Raji (cell line): ENCODE measurements at regions not wholly inside any gene's neighbourhood (a gene's known extent, or its start where the extent isn't known, plus 50 kb on each side); places are given as distances from the start of the nearest gene placed in this dataset.

ENCODE experiments used
- POLR2A ChIP-seq: IDR thresholded peaks from 2 replicates; pipeline ENCODE4 v1.6.1; 2011; ENCODE audit warnings: low read depth, low read length, control low read depth; ENCODE audit not compliant: insufficient read depth

GRCh38 chr15:62553911-62554563 is 389.0 kb upstream of the C2CD4B start:
- TF ChIP-seq POLR2A: no peak

DNA sequence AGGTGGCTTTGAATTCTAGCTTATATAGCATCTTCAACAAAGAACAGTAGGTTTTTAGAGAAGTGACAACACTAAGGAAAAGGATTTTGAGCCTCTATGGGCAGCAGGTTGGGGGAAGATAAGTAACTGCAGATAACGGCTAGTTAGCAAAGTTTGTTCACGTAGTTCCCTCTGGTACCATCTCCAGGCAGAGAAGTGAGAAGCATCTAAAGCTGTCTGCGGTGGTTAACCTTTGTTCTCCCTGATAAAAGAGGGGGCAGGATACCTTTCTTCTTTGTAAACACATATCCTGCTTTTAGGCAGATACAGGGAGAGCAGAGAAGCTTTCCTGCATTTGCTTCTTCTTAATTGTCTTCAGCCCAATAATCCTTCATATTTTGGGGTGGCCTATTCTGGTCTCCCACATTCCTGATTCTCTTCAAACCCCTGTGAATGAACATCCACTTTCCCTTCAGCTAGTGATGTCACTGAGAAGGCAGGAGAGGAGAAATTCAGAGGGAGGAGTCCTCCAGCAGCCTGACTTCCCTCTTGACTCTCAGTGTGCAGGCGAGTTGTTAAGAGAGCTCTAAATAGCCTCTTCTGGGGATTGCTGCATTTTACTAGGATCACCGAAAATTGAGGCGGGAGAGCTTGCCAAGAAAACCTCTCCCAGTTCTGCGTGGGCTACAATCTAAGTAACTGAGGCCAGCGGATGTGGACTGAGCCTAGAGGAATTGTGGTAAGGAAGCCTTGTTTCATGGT is 393.7 kb upstream of the C2CD4B start:
- TF ChIP-seq POLR2A: no peak

- TF ChIP-seq POLR2A: no peak
Measured at GRCh38 chr15:62559381-62559733, 394.3 kb upstream of the C2CD4B start.

- TF ChIP-seq POLR2A: no peak
Measured at GRCh38 chr15:62561059-62561519, 396.0 kb upstream of the C2CD4B start.

DNA sequence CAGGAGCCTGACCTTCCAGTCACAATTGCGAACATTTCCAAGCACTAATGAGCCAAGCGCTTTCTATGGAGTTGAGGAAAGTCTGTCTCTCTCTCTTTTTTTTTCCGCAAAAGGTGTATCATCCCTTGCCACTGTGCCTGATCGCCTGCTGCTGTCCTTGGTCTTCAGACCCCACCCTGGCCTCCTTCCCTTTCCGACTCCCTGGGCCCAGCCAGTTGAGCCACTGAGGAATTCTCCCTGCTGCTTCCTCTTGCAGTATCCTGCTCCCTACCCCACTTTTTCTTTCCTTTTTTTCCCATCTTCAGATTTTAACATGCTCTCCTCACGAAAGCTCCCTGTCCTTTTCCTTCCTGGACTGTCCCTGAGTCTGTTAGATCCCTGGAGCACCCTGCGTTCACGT is 396.5 kb upstream of the C2CD4B start:
- no peak for TF ChIP-seq POLR2A

- TF ChIP-seq POLR2A: no peak
Measured at GRCh38 chr15:62564886-62565633, 400.0 kb upstream of the C2CD4B start.

DNA sequence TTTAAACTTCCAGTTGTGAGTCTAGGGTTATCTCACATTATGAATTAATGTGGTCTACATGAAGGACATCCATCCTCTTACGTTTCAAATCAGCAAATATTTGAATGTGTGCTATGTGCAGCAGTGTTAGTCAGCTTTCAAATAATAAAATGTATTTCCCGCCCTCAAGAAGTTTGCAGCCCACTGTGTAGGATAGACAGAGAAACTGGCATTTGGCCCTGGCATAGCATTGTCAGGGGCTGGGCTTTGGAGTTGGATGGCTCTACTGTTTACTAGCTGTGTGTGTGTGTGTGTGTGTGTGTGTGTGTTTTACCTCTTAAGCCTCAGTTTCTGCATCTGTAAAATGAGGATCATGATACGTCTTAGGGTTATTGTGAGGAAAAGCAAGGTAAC is 400.5 kb upstream of the C2CD4B start:
- no peak for TF ChIP-seq POLR2A

GRCh38 chr15:62566248-62566647 is 401.2 kb upstream of the C2CD4B start:
- TF ChIP-seq POLR2A: no peak

GRCh38 chr15:62567501-62567900 is 402.4 kb upstream of the C2CD4B start:
- no peak for TF ChIP-seq POLR2A

GRCh38 chr15:62568004-62568403 is 402.9 kb upstream of the C2CD4B start:
- no peak for TF ChIP-seq POLR2A

- TF ChIP-seq POLR2A: no peak
Measured at GRCh38 chr15:62568702-62569101, 403.6 kb upstream of the C2CD4B start.

DNA sequence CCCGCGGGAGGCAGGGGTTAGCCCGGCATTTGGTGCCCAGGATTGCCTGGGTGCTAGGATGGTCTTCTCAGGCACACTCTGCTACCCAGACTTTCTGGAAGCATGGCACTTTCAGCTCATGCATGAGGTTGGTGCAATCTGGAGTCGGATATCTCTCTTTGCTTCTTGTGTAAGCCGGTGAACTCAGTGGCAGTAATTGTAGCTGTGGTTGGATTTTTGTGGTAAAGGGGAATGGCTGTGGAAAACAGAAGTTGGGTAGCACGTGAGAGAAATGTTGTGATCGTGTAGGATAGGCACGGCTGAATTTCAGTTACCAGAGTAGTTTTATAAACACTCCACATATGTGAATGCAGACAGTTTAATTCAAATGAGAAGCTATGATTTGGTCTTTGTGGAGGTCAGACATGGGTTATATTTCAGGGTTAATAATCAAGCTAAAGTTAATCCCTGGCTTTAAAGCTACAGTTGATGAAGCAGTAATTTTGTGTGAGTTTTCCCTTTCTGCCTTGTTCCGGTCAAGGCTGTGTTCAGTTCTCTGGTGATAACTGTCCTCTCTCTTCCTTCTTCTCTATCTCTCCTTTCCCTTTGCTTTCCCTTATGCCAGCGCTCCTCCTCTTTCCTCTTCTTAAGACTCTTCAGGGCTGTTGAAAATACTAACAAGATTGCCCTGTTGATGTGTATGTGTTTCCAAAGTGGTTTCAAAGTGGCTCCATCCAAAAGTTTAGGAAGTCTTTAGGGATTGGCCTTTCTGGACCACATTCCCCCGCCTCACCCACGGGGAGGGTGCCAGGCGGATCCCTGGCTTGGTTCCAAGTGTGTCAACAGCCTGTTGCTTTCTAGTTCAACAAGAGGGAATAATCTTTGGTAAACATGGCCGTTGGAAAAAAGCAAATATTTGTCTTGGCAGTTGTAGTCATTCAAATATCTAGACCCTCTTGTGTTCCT is 404.6 kb upstream of the C2CD4B start:
- TF ChIP-seq POLR2A: no peak

GRCh38 chr15:62570405-62570783 is 405.3 kb upstream of the C2CD4B start:
- TF ChIP-seq POLR2A: no peak

GRCh38 chr15:62571072-62571471 is 406.0 kb upstream of the C2CD4B start:
- no peak for TF ChIP-seq POLR2A

DNA sequence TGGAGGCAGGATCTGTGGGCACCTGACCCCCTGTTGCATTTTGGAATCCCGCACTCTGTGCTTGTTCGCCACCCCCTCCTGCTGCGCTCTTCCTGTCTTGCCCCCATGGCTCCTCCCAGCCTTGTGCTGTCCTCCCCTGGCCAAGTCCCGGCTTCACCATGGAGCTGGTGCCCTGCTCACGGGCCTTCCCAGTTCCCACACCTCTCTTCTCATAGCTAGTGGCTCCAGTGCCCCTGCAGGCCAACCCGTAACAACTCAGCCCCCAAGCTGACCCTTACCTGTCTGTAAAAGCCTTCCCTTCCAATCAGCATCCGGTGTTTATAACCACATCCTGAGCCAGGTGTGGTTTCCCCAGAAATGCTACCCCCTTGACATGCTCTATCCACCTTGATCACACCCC is 407.7 kb upstream of the C2CD4B start:
- TF ChIP-seq POLR2A: no peak
